Activated B cell treated with CpG ODN at 0.5 μM for 24 hours (primary cell): ENCODE measurements at regions not wholly inside any gene's neighbourhood (a gene's known extent, or its start where the extent isn't known, plus 50 kb on each side); places are given as distances from the start of the nearest gene placed in this dataset.
"Not testable (repeated sequence)": the region's sequence is repeated elsewhere in the genome, so short reads cannot be mapped to it uniquely, and the experiment has no call there.

ENCODE experiments used
- ATAC-seq: fragments of 200-7000 bp; cut with Tn5 transposase; one replicate; pipeline ENCODE4 v1.10.0; 2021; ENCODE audit warnings: low read depth, mild to moderate bottlenecking, moderate library complexity
- CTCF ChIA-PET: fragments of 350-600 bp; sonication (Branson Sonifier 250); formaldehyde crosslinking; loops from one replicate; lab custom pipeline; 2021; ENCODE audit warnings: antibody characterized with exemption; lab: Charles Lee
- POLR2A ChIA-PET: fragments of 350-600 bp; sonication (Branson Sonifier 250); formaldehyde crosslinking; loops from one replicate; lab custom pipeline; 2021; ENCODE audit warnings: antibody characterized with exemption; lab: Charles Lee
- DNase-seq: peaks from one replicate; pipeline ENCODE4 v3.0.0; 2022
- H3K27ac Mint-ChIP-seq: one replicate; pipeline ENCODE4 v1.8.0; 2020; ENCODE audit warnings: mixed read lengths
- H3K27me3 Mint-ChIP-seq: one replicate; pipeline ENCODE4 v1.8.0; 2021; ENCODE audit warnings: mixed read lengths
- H3K36me3 Mint-ChIP-seq: one replicate; pipeline ENCODE4 v1.8.0; 2021; ENCODE audit warnings: low read depth, mixed read lengths
- H3K4me1 Mint-ChIP-seq: one replicate; pipeline ENCODE4 v1.8.0; 2021; ENCODE audit warnings: mixed read lengths
- H3K4me3 Mint-ChIP-seq: one replicate; pipeline ENCODE4 v1.8.0; 2020; ENCODE audit warnings: mild to moderate bottlenecking, mixed read lengths
- H3K9me3 Mint-ChIP-seq: one replicate; pipeline ENCODE4 v1.8.0; 2020; ENCODE audit warnings: mixed read lengths
- CTCF ChIP-seq: fragments of 200-600 bp; IDR thresholded peaks from one replicate; pipeline ENCODE4 v1.8.0; 2022; ENCODE audit warnings: antibody characterized with exemption, mild to moderate bottlenecking
- intact Hi-C: fragments of 100-400 bp; cut with micrococcal nuclease; formaldehyde crosslinking; loops from one replicate; pipeline ENCODE4 v1.15.1; 2024

- no peak overlapping the region for H3K4me3 Mint-ChIP-seq
- ChIA-PET CTCF (no interaction called here), POLR2A (no interaction called here)
- H3K27ac Mint-ChIP-seq = no peak overlapping the region
- H3K4me1 Mint-ChIP-seq = no peaks in the 10 kb centered on the region
- H3K9me3 Mint-ChIP-seq = no peaks in the 10 kb centered on the region
- DNase-seq = no peak
- no peaks in the 10 kb centered on the region for H3K36me3 Mint-ChIP-seq
- H3K27me3 Mint-ChIP-seq = peaks cover 3% of the 10 kb centered on the region
- no peak for TF ChIP-seq CTCF
- intact Hi-C loops = no loop called here
- no peak for ATAC-seq
Measured at GRCh38 chr9:135402048-135402738, 77.4 kb upstream of the PPP1R26 start.

- TF ChIP-seq CTCF = no peak
- H3K36me3 Mint-ChIP-seq = no peaks in the 10 kb centered on the region
- CTCF ChIA-PET = no interaction called here
- no peak overlapping the region for H3K4me3 Mint-ChIP-seq
- H3K4me1 Mint-ChIP-seq = no peaks in the 10 kb centered on the region
- POLR2A ChIA-PET = no interaction called here
- ATAC-seq (no peak), DNase-seq (no peak)
- H3K9me3 Mint-ChIP-seq = no peaks in the 10 kb centered on the region
- H3K27me3 Mint-ChIP-seq = peaks cover 3% of the 10 kb centered on the region
- H3K27ac Mint-ChIP-seq = no peak overlapping the region
- intact Hi-C loops = no loop called here
Measured at GRCh38 chr9:135402739-135403695, 76.6 kb upstream of the PPP1R26 start.

GRCh38 chr9:135403733-135404450 lies 75.7 kb upstream of the PPP1R26 start:
- no peaks in the 10 kb centered on the region for H3K36me3 Mint-ChIP-seq
- ATAC-seq (no peak), DNase-seq (no peak)
- CTCF ChIA-PET = no interaction called here
- H3K27me3 Mint-ChIP-seq = peaks cover 6% of the 10 kb centered on the region
- H3K4me3 Mint-ChIP-seq = no peak overlapping the region
- no peak for TF ChIP-seq CTCF
- H3K9me3 Mint-ChIP-seq = no peaks in the 10 kb centered on the region
- POLR2A ChIA-PET = no interaction called here
- no peaks in the 10 kb centered on the region for H3K4me1 Mint-ChIP-seq
- intact Hi-C loops = no loop called here
- no peak overlapping the region for H3K27ac Mint-ChIP-seq

- ChIA-PET CTCF (no interaction called here), POLR2A (no interaction called here)
- H3K27ac Mint-ChIP-seq = no peak overlapping the region
- intact Hi-C loops = no loop called here
- no peaks in the 10 kb centered on the region for H3K9me3 Mint-ChIP-seq
- H3K4me1 Mint-ChIP-seq = no peaks in the 10 kb centered on the region
- H3K27me3 Mint-ChIP-seq = peaks cover 6% of the 10 kb centered on the region
- DNase-seq (no peak), ATAC-seq (no peak)
- H3K4me3 Mint-ChIP-seq = no peak overlapping the region
- no peak for TF ChIP-seq CTCF
- H3K36me3 Mint-ChIP-seq = no peaks in the 10 kb centered on the region
Measured at GRCh38 chr9:135404451-135405144, 75.0 kb upstream of the PPP1R26 start.

GRCh38 chr9:135405145-135405464 lies 74.5 kb upstream of the PPP1R26 start:
- DNase-seq, H3K4me1 Mint-ChIP-seq, H3K27me3 Mint-ChIP-seq, ATAC-seq, H3K27ac Mint-ChIP-seq, intact Hi-C loops, H3K9me3 Mint-ChIP-seq, CTCF ChIA-PET, POLR2A ChIA-PET, H3K4me3 Mint-ChIP-seq, H3K36me3 Mint-ChIP-seq: not testable (repeated sequence)
